ENCODE measurements at regions not wholly inside any gene's neighbourhood (a gene's known extent, or its start where the extent isn't known, plus 50 kb on each side); places are given as distances from the start of the nearest gene placed in this dataset.

GRCh38 chr18:68152770-68153169, 562.1 kb downstream of the TMX3 start:
- no peak overlapping the region for H3K27ac ChIP-seq (ENCODE audit: poor library complexity, severe bottlenecking)
- peaks cover 4% of the 10 kb centered on the region for H3K4me1 ChIP-seq (ENCODE audit: insufficient read depth, poor library complexity, severe bottlenecking)
- TF ChIP-seq CTCF (IDR thresholded peaks at IDR 0.05; ENCODE audit: poor library complexity, severe bottlenecking) = peak; percentile 20
- no peaks in the 10 kb centered on the region for H3K9me3 ChIP-seq (ENCODE audit: severe bottlenecking)
- no peak overlapping the region for H3K4me3 ChIP-seq (ENCODE audit: severe bottlenecking)
- no peaks in the 10 kb centered on the region for H3K36me3 ChIP-seq (ENCODE audit: low read depth)
- no peak for ATAC-seq (ENCODE audit: low read depth)
- no peak for DNase-seq (ENCODE audit: low spot score)
- H3K27me3 ChIP-seq (ENCODE audit: insufficient read depth, poor library complexity, severe bottlenecking) = no peaks in the 10 kb centered on the region

- DNase-seq (ENCODE audit: low spot score) = no peak
- no peaks in the 10 kb centered on the region for H3K36me3 ChIP-seq (ENCODE audit: low read depth)
- ATAC-seq (ENCODE audit: low read depth) = no peak
These were observed 563.9 kb downstream of the TMX3 start for GRCh38 chr18:68150961-68151360.

GRCh38 chr18:68148863-68149262, 566.0 kb downstream of the TMX3 start:
- TF ChIP-seq CTCF (IDR thresholded peaks at IDR 0.05; ENCODE audit: poor library complexity, severe bottlenecking) = no peak
- Histone ChIP-seq H3K9me3 (ENCODE audit: severe bottlenecking) (no peaks in the 10 kb centered on the region), H3K4me1 (ENCODE audit: insufficient read depth, poor library complexity, severe bottlenecking) (peaks cover 2% of the 10 kb centered on the region), H3K27me3 (ENCODE audit: insufficient read depth, poor library complexity, severe bottlenecking) (no peaks in the 10 kb centered on the region), H3K36me3 (ENCODE audit: low read depth) (no peaks in the 10 kb centered on the region), H3K27ac (ENCODE audit: poor library complexity, severe bottlenecking) (no peak overlapping the region), H3K4me3 (ENCODE audit: severe bottlenecking) (no peak overlapping the region)
- DNase-seq (ENCODE audit: low spot score) (no peak), ATAC-seq (ENCODE audit: low read depth) (no peak)

More at GRCh38 chr18:68150961-68151360, 563.9 kb downstream of the TMX3 start:
- Histone ChIP-seq H3K27ac (ENCODE audit: poor library complexity, severe bottlenecking) (no peak overlapping the region), H3K4me1 (ENCODE audit: insufficient read depth, poor library complexity, severe bottlenecking) (peaks cover 4% of the 10 kb centered on the region), H3K27me3 (ENCODE audit: insufficient read depth, poor library complexity, severe bottlenecking) (no peaks in the 10 kb centered on the region), H3K4me3 (ENCODE audit: severe bottlenecking) (no peak overlapping the region), H3K9me3 (ENCODE audit: severe bottlenecking) (no peaks in the 10 kb centered on the region)
- TF ChIP-seq CTCF (IDR thresholded peaks at IDR 0.05; ENCODE audit: poor library complexity, severe bottlenecking) = no peak

GRCh38 chr18:68147728-68148127, 567.2 kb downstream of the TMX3 start:
- no peaks in the 10 kb centered on the region for H3K36me3 ChIP-seq (ENCODE audit: low read depth)
- DNase-seq (ENCODE audit: low spot score) = no peak
- no peak overlapping the region for H3K4me3 ChIP-seq (ENCODE audit: severe bottlenecking)
- ATAC-seq (ENCODE audit: low read depth) = no peak
- no peak overlapping the region for H3K27ac ChIP-seq (ENCODE audit: poor library complexity, severe bottlenecking)
- H3K9me3 ChIP-seq (ENCODE audit: severe bottlenecking) = no peaks in the 10 kb centered on the region
- H3K27me3 ChIP-seq (ENCODE audit: insufficient read depth, poor library complexity, severe bottlenecking) = no peaks in the 10 kb centered on the region
- H3K4me1 ChIP-seq (ENCODE audit: insufficient read depth, poor library complexity, severe bottlenecking) = no peaks in the 10 kb centered on the region
- no peak for TF ChIP-seq CTCF (IDR thresholded peaks at IDR 0.05; ENCODE audit: poor library complexity, severe bottlenecking)

- no peak overlapping the region for H3K27ac ChIP-seq (ENCODE audit: poor library complexity, severe bottlenecking)
- no peak overlapping the region for H3K4me3 ChIP-seq (ENCODE audit: severe bottlenecking)
- DNase-seq (ENCODE audit: low spot score) (no peak), ATAC-seq (ENCODE audit: low read depth) (peak; percentile 78)
- peaks cover 9% of the 10 kb centered on the region for H3K4me1 ChIP-seq (ENCODE audit: insufficient read depth, poor library complexity, severe bottlenecking)
- H3K36me3 ChIP-seq (ENCODE audit: low read depth) = no peaks in the 10 kb centered on the region
- no peaks in the 10 kb centered on the region for H3K27me3 ChIP-seq (ENCODE audit: insufficient read depth, poor library complexity, severe bottlenecking)
- no peak for TF ChIP-seq CTCF (IDR thresholded peaks at IDR 0.05; ENCODE audit: poor library complexity, severe bottlenecking)
- H3K9me3 ChIP-seq (ENCODE audit: severe bottlenecking) = no peaks in the 10 kb centered on the region
These were observed 593.1 kb downstream of the TMX3 start for GRCh38 chr18:68121826-68122225.

Data from RWPE2 (cell line).